ENCODE measurements at regions not wholly inside any gene's neighbourhood (a gene's known extent, or its start where the extent isn't known, plus 50 kb on each side); places are given as distances from the start of the nearest gene placed in this dataset.

GRCh38 chr2:236971919-236972381, 113.7 kb upstream of the COPS8 start:
- DNase-seq (ENCODE audit: low spot score), result no peak

DNA sequence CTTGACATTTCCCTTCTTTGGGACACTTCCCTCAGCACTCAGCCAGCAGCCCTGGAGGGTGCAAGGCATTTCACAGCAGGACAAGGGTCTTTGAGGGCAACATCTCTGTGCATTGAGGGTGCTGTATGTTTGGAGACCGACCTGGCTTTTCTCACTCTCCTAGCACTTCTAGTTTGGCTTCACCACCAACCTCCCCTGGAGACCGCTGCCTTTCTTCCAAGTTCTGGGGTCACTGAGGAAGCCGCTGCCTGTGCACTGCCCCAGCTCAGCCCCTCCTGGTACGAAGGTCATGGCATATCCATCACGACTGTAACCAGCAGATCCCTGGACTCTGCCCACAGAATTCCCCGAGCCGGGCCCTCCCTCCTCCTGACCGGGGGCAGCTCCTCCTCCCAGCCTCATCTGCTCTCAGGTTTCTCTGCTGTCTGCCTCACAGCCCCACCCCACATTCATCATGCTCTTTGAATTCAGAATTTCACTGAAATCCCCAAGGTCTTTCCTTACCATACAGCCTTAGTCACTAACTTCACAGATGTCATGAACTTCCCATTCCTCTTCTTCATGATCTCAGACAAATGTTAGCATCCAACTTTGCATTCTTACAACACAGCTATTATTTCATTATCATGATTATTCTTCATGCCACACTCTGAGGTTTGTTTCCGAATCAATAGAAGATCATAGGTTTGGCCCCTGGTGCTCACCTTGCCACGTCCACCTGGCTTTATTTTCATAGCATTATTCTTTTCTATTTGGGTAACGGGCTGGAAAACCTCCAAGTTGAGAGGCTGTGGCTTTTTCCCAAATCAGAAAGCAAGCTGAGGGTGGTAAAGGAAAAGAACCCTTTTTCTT, 113.0 kb upstream of the COPS8 start:
- peak; percentile 79 for DNase-seq (ENCODE audit: low spot score)

DNA sequence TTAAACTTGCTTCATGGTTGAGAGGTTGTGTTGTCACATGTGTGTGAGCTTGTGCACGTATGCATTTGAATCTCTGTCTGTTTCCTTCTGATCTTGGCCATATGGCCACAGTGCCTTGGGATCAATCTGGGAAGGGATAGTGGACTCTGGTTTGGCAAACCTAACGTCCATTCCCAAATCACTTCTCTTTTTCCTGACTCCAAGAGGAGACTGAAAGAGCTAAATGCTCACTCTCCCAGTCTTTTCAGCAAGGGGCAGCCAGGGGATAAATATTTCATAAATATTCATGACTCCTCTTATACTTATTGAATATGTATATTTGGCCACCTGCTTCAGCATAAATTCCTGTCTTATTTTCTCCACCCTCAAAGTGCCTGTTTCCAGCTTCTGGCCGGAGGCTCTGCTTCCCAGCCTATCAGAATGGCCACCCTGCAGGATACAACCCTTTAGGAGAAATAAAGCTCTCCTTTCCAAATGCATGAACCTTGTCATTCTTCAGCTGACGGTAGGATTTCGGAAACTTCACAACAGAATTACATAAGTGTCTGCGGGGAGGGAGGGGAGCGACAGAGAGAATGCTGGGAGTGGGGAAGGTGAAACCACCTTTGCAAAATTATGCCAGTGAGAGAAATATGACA, 112.2 kb upstream of the COPS8 start:
- DNase-seq (ENCODE audit: low spot score), result no peak

DNA sequence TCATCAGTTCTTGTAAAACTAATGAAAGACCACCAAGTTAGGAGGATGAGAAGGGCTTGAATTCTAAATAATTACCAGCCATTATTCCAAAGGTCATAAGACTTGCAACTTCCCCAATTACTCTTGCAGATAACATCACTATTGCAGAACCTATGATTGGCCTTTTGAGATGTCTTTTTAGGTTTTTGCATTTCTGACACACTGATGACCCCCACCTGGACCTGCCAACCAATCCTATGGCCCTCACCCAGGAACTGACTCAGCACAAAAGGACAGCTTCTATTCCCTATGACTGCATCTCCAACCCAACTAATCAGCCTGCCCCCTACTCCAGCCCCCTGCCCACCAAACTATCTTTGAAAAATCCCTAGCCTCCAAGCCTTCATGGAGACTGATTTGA, 111.5 kb upstream of the COPS8 start:
- no peak for DNase-seq (ENCODE audit: low spot score)

DNA sequence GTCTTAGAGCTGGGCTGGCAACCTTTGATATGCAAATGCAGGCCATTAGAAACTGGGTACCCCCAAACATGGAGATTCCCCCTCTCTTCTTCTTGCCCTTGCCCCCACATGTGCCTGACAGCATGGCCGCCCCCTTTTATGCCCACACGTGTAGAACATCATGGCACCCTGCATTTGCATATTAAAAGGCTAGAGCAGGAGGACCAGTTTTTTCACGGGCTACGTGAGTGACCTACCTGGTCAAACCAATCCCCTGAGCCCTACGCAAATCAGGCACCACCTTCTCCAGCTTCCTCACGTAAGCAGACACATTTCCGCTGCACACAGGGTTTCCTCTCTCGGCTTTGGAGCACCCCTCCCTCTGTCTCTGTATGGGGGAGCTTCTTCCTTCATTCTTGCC, 110.9 kb upstream of the COPS8 start:
- no peak for DNase-seq (ENCODE audit: low spot score)

GRCh38 chr2:236975766-236976165, 109.9 kb upstream of the COPS8 start:
- no peak for DNase-seq (ENCODE audit: low spot score)

- DNase-seq (ENCODE audit: low spot score), result no peak
These were observed 109.2 kb upstream of the COPS8 start for GRCh38 chr2:236976266-236977062.

DNA sequence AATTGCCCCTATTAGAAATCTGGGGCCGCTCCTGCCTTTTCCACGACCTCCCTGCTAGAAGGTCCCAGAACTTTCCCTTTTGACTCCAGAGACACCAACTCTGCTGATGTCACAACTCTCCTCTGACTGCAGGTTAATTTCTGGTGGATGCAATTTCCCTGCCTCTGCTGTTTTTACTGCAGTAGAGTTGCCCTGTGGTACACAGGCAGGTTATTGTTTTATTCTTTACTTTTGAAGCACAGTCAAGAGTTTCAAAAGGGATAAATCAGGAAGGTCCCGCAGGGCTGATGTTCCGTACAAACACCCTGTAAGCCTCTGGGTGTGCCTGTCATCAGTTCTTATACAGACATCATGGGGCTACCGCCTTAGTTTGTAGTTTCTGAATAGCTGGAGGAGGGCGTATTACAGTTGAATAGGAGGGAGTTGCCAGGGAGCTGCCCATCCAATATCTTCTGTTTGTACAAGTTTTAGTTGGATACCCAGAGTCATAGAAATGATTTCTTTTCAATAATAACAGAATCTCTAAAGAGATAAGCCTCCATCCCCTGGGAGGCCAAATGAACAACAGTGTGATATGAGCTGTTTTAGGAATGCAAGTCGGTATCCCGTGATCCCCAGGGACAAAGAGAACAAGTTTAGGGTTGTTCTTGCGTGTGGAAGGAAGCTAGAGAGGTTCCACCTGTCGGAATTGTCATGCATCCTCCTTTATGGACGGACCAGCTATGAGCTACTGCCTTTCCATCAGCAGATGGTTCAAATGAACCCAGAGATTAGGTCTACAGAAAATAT, 108.4 kb upstream of the COPS8 start:
- no peak for DNase-seq (ENCODE audit: low spot score)

DNA sequence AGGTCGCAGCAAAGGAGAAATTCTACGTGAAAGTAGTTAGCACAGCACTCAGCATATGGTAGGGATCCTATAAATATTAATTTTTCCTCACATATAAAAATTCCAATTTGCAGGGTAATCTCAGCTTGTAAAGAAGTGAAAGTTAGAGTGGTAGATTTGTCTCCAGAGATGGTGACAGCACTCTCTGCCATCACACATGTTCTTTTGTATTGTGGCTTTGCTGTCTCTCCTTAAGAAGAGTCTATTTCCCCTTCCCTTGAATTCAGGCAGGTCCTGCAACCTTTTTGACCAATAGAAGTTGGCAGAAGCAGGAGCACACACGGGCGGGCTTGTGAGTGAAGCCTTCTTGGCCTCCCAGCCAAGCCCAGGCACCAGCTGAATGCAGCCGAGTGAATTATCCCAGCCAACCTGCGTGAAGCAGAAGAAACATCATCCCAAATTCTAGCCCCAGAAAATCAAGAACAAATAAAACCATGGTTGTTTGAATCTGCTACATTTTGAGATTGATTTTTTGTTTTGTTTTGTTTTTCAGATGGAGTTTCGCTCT, 107.8 kb upstream of the COPS8 start:
- DNase-seq (ENCODE audit: low spot score), result no peak

GRCh38 chr2:236979664-236980063, 106.0 kb upstream of the COPS8 start:
- DNase-seq (ENCODE audit: low spot score), result no peak

- no peak for DNase-seq (ENCODE audit: low spot score)
These were observed 104.7 kb upstream of the COPS8 start for GRCh38 chr2:236980961-236981360.

DNA sequence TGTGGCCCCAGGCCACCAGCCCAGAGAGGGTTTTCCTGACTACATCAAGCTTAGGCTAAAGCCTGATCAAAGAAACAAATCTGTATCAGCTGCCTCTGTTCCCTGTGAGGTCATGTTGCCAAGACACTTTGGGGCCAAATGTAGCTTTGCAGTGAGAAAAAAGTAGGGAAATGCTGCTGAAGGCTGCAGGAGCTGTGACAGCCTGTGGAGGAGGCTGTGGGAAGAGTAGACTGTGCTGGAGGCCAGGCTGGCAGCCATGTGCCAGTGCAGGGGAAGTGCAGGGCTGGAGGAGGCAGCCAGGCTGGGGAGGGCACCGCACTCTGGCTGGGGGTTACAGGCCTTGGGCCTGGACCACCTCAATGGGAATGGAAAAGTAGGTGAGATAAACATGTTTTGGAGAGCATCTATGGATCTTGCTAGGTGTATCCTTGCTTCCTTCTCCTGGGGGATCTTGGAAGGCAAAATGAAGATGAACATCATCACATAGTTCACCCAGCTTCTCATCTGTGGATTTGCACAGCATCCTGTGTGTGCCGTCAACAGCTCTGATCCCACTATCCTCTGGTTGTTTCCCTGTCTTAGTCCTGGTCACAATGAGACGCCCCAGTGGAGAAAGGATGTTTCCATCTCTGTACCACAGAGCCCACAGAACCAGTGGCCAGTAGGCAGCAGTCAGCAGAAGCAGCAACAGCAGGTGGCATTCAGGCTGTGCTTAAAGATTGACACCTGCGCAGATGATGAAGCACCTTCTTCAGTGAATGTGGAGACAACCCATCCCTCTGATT, 103.8 kb upstream of the COPS8 start:
- DNase-seq (ENCODE audit: low spot score), result no peak

GRCh38 chr2:236982693-236983455, 102.8 kb upstream of the COPS8 start:
- DNase-seq (ENCODE audit: low spot score), result no peak

DNA sequence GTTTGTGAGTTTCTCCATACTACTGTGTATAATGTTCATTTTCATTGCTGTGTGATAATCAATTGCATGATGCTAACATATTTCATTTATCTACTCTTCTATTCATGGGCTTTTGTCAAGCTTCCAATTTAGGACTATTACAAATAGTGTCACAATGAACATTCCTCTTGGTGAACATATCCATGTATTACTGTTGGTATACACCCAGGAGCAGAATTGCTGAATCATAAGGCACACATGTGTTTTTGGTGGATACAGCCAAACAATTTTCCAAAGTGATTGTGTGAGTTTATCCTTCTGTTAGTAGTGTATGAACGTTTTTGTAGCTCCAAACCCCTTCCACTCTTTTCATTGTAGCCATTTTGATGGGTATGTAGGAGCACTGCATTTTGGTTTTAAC, 101.6 kb upstream of the COPS8 start:
- no peak for DNase-seq (ENCODE audit: low spot score)

- no peak for DNase-seq (ENCODE audit: low spot score)
These were observed 99.8 kb upstream of the COPS8 start for GRCh38 chr2:236985761-236986339.

DNA sequence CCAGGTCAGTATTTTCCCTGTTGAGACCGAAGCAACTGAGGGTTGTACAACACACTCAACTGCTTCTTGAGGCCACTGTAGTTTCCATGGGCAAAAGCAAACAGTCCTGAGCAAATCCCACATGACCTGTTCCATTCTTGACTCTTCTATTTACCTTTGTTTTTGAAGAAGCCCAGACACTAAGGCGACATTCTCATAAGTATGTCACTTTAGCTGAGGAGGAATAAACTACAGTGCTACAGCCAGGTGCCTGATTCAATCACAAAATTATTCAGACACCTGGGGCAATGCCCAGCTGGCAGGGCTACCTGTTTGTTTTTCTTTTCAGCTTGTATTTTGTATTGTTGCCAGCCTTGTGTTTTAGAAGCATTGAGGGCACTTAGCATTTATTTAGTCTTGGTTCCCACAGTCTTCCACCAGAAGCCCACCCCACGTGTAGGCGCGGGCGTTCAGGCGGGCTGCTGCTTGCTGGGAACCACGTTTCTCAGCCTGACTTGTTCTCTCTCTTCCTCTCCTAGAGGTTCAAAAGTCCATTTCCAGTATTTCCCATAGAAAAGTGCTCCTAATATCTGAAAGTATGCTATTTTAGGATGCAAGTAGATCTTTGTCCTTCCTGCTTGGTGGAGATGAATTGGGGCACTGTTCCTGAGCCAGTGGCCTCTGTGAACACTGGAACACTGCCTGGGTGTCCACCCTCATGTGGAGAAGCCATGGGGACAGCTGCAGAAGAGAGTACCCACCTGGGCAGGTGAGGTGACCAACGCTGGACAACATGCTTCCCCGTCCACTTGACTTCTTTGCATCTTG, 99.0 kb upstream of the COPS8 start:
- DNase-seq (ENCODE audit: low spot score), result no peak

DNA sequence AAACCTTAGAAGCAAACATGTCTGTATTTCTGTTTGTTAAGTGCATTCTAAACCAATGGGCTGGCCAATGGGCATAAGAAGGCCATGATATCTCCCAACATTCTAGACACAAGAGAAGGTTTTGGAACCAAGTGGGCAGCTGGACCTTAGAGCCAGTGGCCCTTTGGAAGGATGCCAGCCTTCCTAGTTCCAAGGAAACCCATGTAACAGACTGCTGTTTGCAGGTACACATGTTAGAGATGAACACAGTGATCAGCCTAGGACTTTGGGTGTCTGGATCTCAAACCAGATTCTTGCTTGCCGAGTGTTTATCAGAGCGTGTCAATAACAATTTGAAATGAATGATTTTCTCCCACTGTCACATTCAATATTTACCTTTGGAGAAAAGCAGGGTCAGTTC, 97.5 kb upstream of the COPS8 start:
- no peak for DNase-seq (ENCODE audit: low spot score)
